ENCODE measurements at regions not wholly inside any gene's neighbourhood (a gene's known extent, or its start where the extent isn't known, plus 50 kb on each side); places are given as distances from the start of the nearest gene placed in this dataset.

- no peaks in the 10 kb centered on the region for H3K27me3 ChIP-seq (replicated peaks; ENCODE audit: insufficient read depth)
- H3K4me1 ChIP-seq (ENCODE audit: control insufficient read depth in 1 of 2, low read depth in 2 of 2): no peaks in the 10 kb centered on the region
- no peaks in the 10 kb centered on the region for H3K36me3 ChIP-seq
- ATAC-seq (ENCODE audit: insufficient number of reproducible peaks, low FRiP score, low read depth) (no peak), DNase-seq (ENCODE audit: low spot score) (no peak)
- H3K9me3 ChIP-seq: no peaks in the 10 kb centered on the region
- H3K27ac ChIP-seq: no peak overlapping the region
- H3K4me3 ChIP-seq: no peak overlapping the region
- no peak for TF ChIP-seq CTCF (IDR thresholded peaks at IDR 0.05)
Measured at GRCh38 chr18:77985526-77986281, 736.1 kb downstream of the GALR1 start.

- DNase-seq (ENCODE audit: low spot score): no peak
- no peak for ATAC-seq (ENCODE audit: insufficient number of reproducible peaks, low FRiP score, low read depth)
- no peaks in the 10 kb centered on the region for H3K4me1 ChIP-seq (ENCODE audit: control insufficient read depth in 1 of 2, low read depth in 2 of 2)
- no peak overlapping the region for H3K27ac ChIP-seq
- TF ChIP-seq CTCF (IDR thresholded peaks at IDR 0.05): no peak
- H3K4me3 ChIP-seq: no peak overlapping the region
- H3K36me3 ChIP-seq: no peaks in the 10 kb centered on the region
- no peaks in the 10 kb centered on the region for H3K27me3 ChIP-seq (replicated peaks; ENCODE audit: insufficient read depth)
- no peaks in the 10 kb centered on the region for H3K9me3 ChIP-seq
Measured at GRCh38 chr18:77990131-77990530, 740.5 kb downstream of the GALR1 start.

GRCh38 chr18:77990901-77991300 lies 741.3 kb downstream of the GALR1 start:
- no peaks in the 10 kb centered on the region for H3K4me1 ChIP-seq (ENCODE audit: control insufficient read depth in 1 of 2, low read depth in 2 of 2)
- DNase-seq (ENCODE audit: low spot score): no peak
- H3K4me3 ChIP-seq: no peak overlapping the region
- TF ChIP-seq CTCF (IDR thresholded peaks at IDR 0.05): no peak
- H3K27me3 ChIP-seq (replicated peaks; ENCODE audit: insufficient read depth): no peaks in the 10 kb centered on the region
- no peaks in the 10 kb centered on the region for H3K9me3 ChIP-seq
- no peak overlapping the region for H3K27ac ChIP-seq
- H3K36me3 ChIP-seq: no peaks in the 10 kb centered on the region
- no peak for ATAC-seq (ENCODE audit: insufficient number of reproducible peaks, low FRiP score, low read depth)

GRCh38 chr18:77992057-77992456 lies 742.4 kb downstream of the GALR1 start:
- Histone ChIP-seq H3K27ac (no peak overlapping the region), H3K4me3 (no peak overlapping the region), H3K27me3 (replicated peaks; ENCODE audit: insufficient read depth) (no peaks in the 10 kb centered on the region), H3K36me3 (no peaks in the 10 kb centered on the region), H3K9me3 (no peaks in the 10 kb centered on the region), H3K4me1 (ENCODE audit: control insufficient read depth in 1 of 2, low read depth in 2 of 2) (no peaks in the 10 kb centered on the region)
- DNase-seq (ENCODE audit: low spot score) (no peak), ATAC-seq (ENCODE audit: insufficient number of reproducible peaks, low FRiP score, low read depth) (no peak)
- TF ChIP-seq CTCF (IDR thresholded peaks at IDR 0.05): no peak

- H3K9me3 ChIP-seq: no peaks in the 10 kb centered on the region
- H3K27ac ChIP-seq: no peak overlapping the region
- no peak for TF ChIP-seq CTCF (IDR thresholded peaks at IDR 0.05)
- no peak for DNase-seq (ENCODE audit: low spot score)
- no peaks in the 10 kb centered on the region for H3K36me3 ChIP-seq
- no peaks in the 10 kb centered on the region for H3K4me1 ChIP-seq (ENCODE audit: control insufficient read depth in 1 of 2, low read depth in 2 of 2)
- ATAC-seq (ENCODE audit: insufficient number of reproducible peaks, low FRiP score, low read depth): no peak
- H3K27me3 ChIP-seq (replicated peaks; ENCODE audit: insufficient read depth): no peaks in the 10 kb centered on the region
- no peak overlapping the region for H3K4me3 ChIP-seq
Measured at GRCh38 chr18:77993188-77993981, 743.7 kb downstream of the GALR1 start.
